Iris pigment epithelial cell (primary cell): ENCODE measurements at regions not wholly inside any gene's neighbourhood (a gene's known extent, or its start where the extent isn't known, plus 50 kb on each side); places are given as distances from the start of the nearest gene placed in this dataset.

Source experiments
- DNase-seq: peaks from one replicate; pipeline ENCODE4 v3.0.0-alpha.2; 2011; ENCODE audit warnings: low read depth

DNA sequence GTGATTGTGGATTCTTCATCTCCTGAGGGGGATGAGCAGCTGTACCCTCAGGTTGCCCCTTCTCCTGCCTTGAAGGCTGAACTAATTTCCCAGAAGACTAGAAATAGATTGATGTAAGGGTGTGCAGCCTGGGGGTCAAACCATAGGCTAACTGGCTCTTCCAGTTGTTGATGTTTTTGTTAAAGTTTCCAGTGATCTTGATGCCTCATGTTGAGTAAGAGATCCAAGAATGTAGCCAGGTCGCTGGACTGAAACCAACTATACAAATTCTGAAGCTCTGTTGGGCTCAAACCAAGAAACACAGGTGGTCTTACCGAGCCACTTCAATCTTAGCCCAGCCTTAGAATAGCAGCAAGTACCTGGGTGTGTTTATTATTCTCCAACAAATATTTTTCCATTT lies 391.8 kb downstream of the KLF5 start:
- DNase-seq = peak; percentile 28

DNA sequence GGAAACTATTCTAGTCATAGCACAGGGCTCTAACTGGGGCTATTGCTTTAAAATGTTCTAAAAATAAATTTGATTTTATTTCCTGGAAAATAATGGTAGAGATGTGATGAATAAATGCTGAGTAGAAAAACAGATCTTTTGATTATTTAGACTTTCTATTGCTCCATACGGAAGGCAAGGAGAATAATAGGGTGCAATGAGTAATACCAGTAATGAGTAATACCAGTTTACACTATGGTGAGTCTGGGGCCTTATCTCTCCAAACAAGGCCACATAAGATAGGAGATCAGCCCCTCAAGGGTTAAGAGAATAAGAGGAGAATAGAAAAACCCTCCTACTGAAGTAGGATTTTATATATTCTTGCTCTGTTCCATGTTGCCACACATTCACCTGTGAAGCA lies 390.4 kb downstream of the KLF5 start:
- DNase-seq = peak; percentile 39

- peak; percentile 22 for DNase-seq
These were observed 381.6 kb downstream of the KLF5 start for GRCh38 chr13:73440296-73440895.

DNA sequence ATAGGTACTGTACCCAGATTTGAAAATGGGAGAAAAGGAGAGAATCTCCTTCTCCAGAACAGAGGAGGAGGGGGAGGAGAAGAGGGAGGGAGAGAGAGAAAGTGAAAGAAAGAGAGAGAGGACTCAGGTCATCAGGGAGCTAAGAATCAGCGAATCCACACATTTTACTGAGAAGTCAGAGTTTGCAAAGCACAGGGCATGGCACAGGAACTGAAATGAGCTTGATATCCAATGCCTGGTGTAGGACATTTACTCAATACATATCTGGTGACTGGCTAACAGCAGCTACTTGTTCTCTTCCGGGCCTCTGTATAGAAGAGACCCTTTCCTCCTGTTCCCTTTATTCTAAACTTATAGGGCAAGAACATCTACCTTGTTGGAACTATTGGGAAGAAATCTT lies 375.1 kb downstream of the KLF5 start:
- no peak for DNase-seq

DNA sequence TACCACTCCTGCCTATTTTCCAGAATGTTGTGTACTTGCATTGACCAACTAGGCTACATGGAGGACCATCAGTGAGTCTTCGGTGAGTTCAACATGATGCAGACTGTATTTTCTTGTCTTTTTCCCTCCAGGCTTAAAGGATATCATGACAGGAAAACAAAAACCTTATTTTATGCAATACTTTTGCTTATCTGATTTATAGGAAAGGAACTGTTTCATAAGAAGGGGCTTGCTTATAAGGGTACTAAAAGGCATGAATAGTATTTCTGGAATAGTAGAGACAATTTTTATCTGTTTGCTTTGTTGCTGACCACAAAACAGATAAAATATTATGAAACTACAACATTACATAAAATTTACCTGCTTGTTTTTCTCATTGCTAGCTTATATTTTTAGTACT lies 374.7 kb downstream of the KLF5 start:
- no peak for DNase-seq

DNA sequence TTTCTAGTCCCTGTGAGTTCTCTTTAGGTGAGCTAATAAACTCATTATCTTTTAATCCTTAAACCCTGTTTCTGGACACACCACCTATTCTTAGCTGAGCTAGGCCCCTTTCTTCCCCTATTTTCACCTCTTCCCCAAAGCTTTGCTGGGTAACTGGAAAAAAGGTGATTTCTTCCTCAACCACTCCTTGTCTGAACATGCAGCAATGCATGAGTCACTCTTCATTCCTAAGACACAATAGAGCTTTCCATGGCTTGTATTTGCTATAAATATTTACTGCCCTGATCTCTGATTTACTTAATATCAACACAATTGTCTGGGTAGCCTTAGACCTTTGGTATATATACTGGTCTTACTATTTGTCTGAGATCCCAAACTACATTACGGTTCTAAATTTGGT lies 370.9 kb downstream of the KLF5 start:
- DNase-seq = peak; percentile 68

DNA sequence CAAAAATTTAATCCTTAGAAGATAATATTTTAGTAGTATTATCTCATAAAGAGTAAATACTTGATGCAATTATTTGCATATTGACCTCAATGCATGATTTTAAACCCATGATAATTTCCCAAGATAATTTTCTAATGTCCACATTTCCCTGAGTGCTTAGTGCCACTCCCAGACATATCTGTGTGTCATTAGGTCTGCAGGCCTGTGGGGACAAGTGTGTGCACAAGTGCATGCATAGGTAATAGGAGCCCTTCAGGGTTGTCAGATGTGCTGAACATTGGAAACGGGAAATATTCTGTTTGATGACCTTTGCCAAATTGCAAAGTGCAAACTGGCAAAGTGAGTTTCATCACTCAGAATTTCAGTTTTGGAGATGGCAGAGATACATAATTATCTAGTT lies 369.9 kb downstream of the KLF5 start:
- no peak for DNase-seq

- DNase-seq = peak; percentile 94
These were observed 369.3 kb downstream of the KLF5 start for GRCh38 chr13:73428137-73428536.

DNA sequence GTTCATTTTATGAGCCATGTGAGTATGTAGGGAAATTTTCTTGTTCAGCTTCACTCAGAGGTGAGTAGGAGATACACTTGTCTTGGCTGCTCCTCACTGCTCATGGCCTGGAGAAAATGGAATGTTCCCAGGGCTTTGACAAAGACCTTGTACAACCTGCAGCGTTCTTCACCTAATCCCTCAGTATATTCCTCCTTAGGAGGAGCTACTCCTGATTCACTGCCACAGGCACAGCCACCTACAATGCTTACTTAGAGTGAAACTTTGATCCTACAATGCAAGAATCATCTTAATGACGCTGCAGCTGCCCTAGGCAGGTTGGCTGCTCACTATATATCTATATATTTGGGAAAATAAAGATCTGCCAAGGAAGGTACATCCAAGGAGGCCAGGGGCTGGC lies 364.2 kb downstream of the KLF5 start:
- DNase-seq = no peak

GRCh38 chr13:73421310-73421912 lies 362.6 kb downstream of the KLF5 start:
- peak; percentile 69 for DNase-seq

DNA sequence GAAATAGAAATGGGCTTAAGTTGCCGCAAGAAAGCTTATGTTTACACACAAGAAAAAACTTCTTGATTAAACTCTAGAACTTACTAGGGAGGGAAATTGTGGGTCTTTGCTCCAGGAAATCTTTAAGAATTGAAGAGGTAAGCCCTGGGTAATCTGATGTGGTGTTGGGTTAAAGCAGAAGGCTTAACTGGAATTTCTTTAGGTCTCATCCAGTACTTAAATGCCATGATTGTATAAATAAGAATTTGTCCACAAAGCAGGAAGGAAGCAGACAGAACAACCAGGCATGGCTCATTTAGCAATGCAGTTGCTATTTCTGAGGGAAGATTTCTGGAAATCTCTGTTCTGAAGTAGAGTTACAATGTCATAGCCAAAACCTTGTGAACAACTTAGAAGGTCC lies 360.4 kb downstream of the KLF5 start:
- DNase-seq = peak; percentile 31

DNA sequence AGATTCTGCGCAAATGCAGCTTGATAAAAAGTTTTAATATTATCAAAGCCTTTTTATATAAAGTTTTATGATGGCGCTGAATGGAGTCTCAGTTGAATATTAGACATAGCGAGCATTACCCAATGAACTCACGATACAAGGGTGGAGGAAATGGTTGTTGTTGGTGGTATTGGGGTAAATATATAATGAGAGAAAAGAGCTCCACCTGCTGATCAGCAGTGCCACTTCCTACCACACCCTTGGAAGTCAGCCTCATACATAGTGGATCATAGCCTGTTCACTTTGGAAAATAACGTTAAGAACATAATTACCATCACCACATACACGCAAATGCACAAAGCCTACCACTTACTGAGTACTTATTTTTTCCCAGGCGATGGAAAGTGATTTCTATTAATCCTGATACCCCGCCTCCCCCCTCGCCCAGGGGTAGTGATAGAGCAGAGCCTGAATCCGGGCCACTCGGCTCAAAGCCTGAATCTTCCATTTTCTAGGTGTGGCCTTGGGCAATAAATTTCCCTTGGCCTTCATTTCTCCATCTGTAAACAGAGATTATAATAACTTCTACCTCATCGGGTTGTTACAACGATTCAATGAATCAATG lies 358.3 kb downstream of the KLF5 start:
- peak; percentile 19 for DNase-seq

DNA sequence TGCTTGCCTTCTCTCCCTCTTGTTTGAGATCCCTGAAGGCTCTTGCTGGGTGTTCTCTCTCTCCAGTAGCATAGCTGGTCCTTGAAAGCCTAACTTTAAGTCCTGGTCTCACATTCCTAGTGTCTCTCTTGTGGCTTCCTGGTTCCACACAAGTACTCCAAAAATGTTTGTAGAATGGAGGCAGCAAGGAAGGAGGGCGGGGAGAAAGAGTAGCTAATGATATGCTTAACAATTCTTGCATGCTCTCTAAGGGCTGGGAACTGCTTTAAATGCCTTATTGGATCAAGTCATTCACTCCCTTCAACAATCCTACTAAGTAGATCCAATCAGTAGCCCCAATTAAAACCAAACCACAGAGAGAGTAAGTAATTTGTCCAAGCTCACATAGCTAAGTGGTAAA lies 357.3 kb downstream of the KLF5 start:
- peak; percentile 10 for DNase-seq

GRCh38 chr13:73413656-73414055 lies 354.9 kb downstream of the KLF5 start:
- DNase-seq = no peak

DNA sequence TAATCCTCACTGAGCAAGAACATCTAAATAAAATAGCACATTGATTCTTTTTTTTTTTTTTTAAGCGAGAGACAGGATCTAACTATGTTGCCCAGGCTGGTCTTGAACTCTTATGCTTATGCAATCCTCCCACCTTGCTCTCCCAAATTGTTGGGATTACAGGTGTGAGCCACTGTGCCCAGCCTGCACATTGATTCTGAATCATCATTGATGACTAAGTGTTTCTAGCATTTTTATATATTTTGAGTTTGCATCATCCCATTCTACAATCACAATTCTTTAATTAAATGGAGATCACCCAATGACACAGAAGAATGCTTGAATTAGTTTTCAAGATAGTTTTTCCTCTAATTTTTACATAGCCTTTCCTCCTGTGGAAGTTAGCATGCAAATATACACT lies 354.1 kb downstream of the KLF5 start:
- DNase-seq = no peak

DNA sequence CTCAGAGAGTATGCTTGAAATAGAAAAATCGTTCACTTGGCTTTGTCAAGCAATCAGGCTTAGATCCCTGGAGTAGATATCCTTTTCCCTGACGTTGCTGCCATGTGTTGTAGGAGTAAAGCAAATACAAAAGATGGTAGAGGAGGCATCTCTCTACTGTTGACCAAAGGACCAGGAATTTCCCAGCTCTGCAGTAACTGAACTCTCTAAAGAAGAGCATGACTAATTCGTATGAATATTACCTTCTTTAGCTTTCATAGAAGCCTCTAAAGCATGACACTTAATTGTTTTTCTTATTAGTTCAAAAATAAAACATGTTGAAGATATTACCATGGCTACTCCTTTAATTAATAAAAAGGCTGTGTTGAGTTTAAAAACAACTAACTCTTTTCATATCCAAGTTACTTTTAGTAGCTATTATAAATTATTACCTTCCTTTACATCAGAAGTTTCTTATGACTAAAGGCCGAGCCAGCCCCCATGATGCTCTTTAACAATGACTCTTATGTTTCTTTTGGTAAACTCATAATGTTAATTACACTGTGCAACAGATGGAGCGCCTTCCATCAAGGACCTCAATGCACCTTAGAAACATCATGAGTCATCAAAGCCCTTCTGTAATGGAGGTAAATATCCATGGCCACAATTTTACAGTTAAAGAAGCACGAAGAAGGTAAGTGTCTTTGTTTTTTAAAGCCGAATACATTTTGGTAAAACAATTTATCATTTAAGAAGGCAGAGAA lies 352.4 kb downstream of the KLF5 start:
- no peak for DNase-seq

DNA sequence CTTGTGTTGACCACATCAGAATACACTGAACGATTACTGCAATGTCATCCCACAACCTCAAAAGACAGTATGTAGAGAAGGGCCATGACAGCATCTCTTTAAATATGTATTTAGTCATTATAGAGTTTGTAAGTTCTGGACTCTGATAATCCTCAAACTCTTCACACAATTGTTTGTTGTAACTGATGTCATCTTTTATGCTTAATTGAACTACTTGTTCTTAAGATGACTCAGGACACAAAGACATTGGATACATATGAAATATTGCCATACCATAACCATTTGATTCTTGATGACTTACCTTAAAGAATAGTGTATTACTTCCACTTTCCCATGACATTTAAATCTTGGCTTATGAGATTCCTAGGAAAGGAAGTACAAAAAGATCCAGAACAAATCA lies 347.6 kb downstream of the KLF5 start:
- no peak for DNase-seq

DNA sequence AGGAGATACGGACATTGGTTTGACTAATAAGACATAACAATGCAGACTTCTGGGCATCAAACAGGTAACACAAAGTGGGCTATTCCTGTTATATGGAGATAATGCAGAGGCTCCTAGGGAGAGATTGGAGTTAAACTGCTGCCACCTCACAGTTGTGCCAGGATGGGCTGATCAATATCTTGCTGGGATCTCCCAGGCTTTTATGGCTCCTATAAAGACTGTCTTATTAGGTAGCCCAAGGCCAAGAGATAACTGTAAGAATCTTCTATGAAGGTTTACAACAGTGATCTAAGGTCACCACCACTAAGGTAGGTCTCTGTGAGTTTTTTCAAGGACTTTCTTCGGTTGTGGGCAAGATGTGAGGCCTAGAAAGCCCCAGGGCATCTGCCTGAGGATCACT lies 345.8 kb downstream of the KLF5 start:
- DNase-seq = no peak

DNA sequence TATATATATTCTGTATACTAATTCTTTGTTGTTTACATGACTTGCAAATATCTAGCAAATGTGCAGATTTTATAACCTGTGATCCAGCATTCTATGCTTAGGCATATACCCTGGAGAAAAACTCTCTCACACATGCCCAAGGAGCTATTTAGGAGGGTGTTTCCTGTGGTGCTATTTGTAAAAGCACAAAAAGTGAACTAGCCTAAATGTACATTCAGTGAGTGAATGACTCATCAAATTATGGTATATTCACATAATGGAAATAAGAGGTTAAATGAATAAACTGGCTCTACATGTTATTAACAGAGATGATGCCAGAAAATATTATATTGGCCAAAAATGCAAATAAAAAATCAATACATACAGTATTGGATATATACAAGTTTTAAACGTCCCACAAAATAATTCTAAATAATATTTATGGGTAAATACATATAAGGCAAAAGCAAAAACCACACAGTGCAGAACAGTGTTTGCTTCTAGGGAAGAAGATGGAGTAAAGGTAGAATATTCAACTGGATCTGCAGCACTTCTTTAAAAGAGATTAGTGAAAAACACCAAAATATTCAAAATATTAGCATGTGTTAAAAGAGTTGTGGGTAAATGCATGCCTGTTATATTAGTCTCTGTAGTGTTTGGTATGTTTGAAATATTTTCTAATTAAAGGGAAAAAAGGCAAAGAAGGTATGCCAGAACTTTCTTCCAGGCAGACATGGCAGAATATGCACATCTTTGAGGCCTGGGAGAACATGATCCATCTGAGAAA lies 344.7 kb downstream of the KLF5 start:
- DNase-seq = peak; percentile 1

- DNase-seq = peak; percentile 15
These were observed 343.0 kb downstream of the KLF5 start for GRCh38 chr13:73401769-73402168.

DNA sequence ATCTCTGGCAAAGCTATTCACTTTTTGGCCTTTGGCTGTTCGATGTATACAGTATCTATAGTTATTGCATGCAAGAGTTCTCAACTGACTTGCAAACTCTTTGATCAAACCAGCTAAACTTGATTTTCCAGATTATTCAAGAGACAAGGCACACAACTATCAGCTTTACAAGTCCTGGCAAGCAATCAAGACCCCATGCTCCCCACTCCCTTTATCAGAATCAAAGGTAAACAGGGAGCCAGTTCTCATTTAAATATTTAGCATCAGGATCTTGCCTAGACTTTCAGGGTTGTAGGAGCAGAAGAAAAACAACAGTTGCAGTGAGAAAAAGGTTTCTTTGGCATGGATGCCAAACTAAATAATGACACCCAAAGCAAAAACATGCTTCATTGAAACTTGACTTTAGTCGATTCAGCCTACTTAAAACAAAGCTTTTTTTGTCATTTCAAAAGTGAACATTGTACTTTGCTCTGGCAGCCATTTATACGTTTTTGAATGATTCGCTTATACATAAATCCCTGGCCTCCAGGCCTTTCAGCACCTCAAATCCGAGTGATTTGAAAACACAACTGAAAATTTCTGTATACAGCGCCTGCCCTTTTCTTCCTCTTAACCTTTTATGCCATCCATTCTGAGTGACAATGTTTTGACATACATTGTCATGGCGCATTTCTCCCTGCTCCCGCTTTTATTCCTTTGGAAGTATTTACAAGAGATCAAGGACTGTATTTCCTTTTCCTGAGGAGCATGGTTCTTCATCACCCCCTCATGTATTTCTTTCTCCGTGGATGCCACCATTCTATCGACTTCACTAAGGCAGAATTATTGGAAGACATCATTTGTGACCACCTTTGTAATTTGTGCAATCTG lies 340.8 kb downstream of the KLF5 start:
- no peak for DNase-seq
